Breast epithelium (tissue), 4 donors: ENCODE measurements at regions not wholly inside any gene's neighbourhood (a gene's known extent, or its start where the extent isn't known, plus 50 kb on each side); places are given as distances from the start of the nearest gene placed in this dataset.

Experiments used
- DNase-seq, 2 donors: peaks; one replicate each; pipeline ENCODE4 v3.0.0-alpha.2; 2019; ENCODE audit warnings: low spot score in 2 of 2
- H3K27ac ChIP-seq, 2 donors: fragments of 200-600 bp; sonication (generic) in 1 of 2; one replicate each; pipeline ENCODE4 v1.5.1; 2016 to 2019; ENCODE audit warnings: mild to moderate bottlenecking in 1 of 2
- H3K27me3 ChIP-seq, 2 donors: fragments of 200-600 bp; sonication (generic) in 1 of 2; one replicate each; pipeline versions ENCODE4 v1.5.1 to v1.6.0; 2017 to 2019; ENCODE audit warnings: control low read depth in 1 of 2, mild to moderate bottlenecking in 1 of 2
- H3K36me3 ChIP-seq: fragments of 200-600 bp; one replicate; pipeline ENCODE4 v1.5.1; 2019
- H3K4me1 ChIP-seq, 2 donors: fragments of 200-600 bp; sonication (generic); one replicate each; pipeline ENCODE4 v1.5.1; 2016 to 2019; ENCODE audit warnings: control low read depth in 1 of 2
- H3K4me3 ChIP-seq, 3 donors: fragments of 200-600 bp; sonication (generic); 1 replicate in 2 of 3; 2 replicates in 1 of 3; pipeline ENCODE4 v1.5.1; 2016 to 2019; ENCODE audit warnings: mild to moderate bottlenecking in 3 of 3, moderate library complexity in 2 of 3
- H3K9me3 ChIP-seq, 2 donors: fragments of 200-600 bp; sonication (generic) in 1 of 2; one replicate each; pipeline ENCODE4 v1.5.1; 2016 to 2019; ENCODE audit warnings: control low read depth in 1 of 2
- POLR2A ChIP-seq: fragments of 450-650 bp; IDR thresholded peaks from one replicate; pipeline ENCODE4 v1.6.1; 2016; ENCODE audit warnings: antibody characterized with exemption, mild to moderate bottlenecking, moderate library complexity
- POLR2AphosphoS5 ChIP-seq, 3 donors: sonication (generic); formaldehyde crosslinking; IDR thresholded peaks; one replicate each; pipeline ENCODE4 v1.6.1; 2017; ENCODE audit warnings: antibody characterized with exemption in 3 of 3
- intact Hi-C: fragments of 100-400 bp; cut with DNase I; formaldehyde crosslinking; loops from one replicate; pipeline ENCODE4 v1.15.1; 2023; ENCODE audit warnings: low total_unique reads
- TF ChIP-seq, protein P1 (sequence below), 3 donors: fragments of 450-650 bp; IDR thresholded peaks; one replicate each; pipeline ENCODE4 v1.5.1; 2016 to 2017; ENCODE audit warnings: antibody characterized with exemption in 3 of 3, mild to moderate bottlenecking in 3 of 3, moderate library complexity in 3 of 3

DNA sequence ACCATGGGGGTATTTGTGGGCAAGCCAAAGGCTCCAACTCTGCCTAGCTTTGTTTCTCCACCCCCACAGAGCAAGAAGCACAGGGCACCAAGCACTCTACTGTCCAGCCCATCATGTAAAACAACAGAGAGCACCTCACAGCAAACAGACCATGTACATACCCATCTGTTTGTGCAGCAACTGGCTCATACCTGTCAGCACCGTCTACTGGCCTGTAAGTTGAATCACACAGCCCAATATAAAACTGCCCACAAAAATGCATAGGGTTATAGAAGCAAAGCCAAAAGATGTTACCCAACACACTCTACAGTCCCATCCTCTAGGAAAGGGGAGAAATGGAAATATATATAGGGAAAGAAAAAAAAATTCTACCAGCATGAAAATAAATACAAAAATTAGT is 139.7 kb upstream of the CPNE4 start:
- no peaks in the 10 kb centered on the region for H3K36me3 ChIP-seq
- no peak overlapping the region for H3K27ac ChIP-seq
- intact Hi-C loops: no loop called here
- H3K9me3 ChIP-seq: no peaks in the 10 kb centered on the region
- H3K4me3 ChIP-seq: no peak overlapping the region
- H3K4me1 ChIP-seq: no peaks in the 10 kb centered on the region
- no peak for DNase-seq
- no peaks in the 10 kb centered on the region for H3K27me3 ChIP-seq
- TF ChIP-seq, protein P1, sequence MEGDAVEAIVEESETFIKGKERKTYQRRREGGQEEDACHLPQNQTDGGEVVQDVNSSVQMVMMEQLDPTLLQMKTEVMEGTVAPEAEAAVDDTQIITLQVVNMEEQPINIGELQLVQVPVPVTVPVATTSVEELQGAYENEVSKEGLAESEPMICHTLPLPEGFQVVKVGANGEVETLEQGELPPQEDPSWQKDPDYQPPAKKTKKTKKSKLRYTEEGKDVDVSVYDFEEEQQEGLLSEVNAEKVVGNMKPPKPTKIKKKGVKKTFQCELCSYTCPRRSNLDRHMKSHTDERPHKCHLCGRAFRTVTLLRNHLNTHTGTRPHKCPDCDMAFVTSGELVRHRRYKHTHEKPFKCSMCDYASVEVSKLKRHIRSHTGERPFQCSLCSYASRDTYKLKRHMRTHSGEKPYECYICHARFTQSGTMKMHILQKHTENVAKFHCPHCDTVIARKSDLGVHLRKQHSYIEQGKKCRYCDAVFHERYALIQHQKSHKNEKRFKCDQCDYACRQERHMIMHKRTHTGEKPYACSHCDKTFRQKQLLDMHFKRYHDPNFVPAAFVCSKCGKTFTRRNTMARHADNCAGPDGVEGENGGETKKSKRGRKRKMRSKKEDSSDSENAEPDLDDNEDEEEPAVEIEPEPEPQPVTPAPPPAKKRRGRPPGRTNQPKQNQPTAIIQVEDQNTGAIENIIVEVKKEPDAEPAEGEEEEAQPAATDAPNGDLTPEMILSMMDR (IDR thresholded peaks at IDR 0.05): no peak

DNA sequence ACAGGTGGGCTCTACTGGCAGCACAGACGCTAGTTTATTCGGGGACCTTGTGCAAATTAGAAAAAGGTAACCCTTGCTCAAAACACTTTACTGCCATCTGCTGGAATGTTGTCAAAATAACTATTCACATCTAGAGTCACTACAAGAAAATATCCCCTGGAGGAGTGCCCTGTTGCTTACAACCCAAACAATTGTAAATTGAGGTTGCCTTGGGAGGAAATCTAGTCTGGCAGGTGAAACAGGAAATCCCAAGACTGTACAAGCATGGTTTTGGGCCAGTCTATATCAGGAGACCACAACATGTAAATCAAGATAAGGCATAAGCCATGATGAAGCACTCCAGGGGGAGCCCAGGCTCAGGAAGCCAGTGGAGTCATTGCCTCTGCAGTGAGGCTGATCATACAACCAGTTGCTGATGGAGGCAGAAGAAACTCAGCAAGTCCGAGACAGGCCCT is 136.8 kb upstream of the ACP3 start:
- no peak for DNase-seq
- intact Hi-C loops: no loop called here
- Histone ChIP-seq H3K27ac (no peak overlapping the region), H3K27me3 (no peaks in the 10 kb centered on the region), H3K4me3 (no peak overlapping the region), H3K4me1 (no peaks in the 10 kb centered on the region), H3K9me3 (no peaks in the 10 kb centered on the region), H3K36me3 (no peaks in the 10 kb centered on the region)
- TF ChIP-seq POLR2AphosphoS5 (IDR thresholded peaks at IDR 0.05): no peak
- TF ChIP-seq, protein P1 (IDR thresholded peaks at IDR 0.05): peak in 1 of 3 donors; percentile 35

DNA sequence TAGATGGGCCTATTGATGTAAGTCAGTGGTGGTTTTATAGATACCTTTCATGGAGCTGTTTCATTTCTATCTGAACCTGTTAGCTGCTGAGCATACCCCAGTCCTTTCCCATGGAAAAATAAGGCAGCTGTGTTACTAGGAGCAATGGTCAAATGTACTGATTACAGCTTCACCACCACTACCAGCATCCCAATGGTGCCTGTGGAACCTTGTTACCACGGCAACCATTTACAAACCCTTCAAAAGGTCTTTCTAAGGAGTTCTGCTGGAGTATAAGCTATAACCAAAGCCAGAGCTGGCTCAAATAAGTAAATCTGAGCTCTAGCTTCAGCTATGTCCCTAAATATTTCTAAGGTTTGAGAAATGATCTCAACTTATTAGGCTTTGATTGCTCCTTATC is 133.4 kb upstream of the ACP3 start:
- no peaks in the 10 kb centered on the region for H3K36me3 ChIP-seq
- H3K27me3 ChIP-seq: no peaks in the 10 kb centered on the region
- no peak overlapping the region for H3K27ac ChIP-seq
- no peaks in the 10 kb centered on the region for H3K4me1 ChIP-seq
- intact Hi-C loops: no loop called here
- TF ChIP-seq POLR2AphosphoS5 (IDR thresholded peaks at IDR 0.05): no peak
- TF ChIP-seq POLR2A: no peak
- TF ChIP-seq, protein P1 (IDR thresholded peaks at IDR 0.05): no peak
- no peak overlapping the region for H3K4me3 ChIP-seq
- no peaks in the 10 kb centered on the region for H3K9me3 ChIP-seq
- no peak for DNase-seq

DNA sequence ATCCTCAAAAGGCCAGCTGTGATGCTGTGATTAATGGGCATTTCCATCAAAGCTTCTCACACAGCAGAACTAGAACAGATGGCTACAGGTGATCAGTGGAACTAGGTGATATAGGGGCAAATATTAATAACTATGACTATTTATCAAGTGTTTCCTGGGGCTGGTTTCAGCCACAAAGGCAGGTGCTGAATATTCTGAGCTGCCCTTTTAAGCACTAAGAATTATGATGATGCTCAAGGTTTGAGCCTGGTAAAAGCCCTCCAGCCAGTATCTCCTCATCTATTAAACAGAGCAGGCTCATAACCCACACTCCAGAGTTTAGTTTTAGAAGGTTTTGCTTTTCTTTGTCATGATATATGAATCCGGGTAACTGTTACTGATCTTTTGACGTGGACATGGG is 129.5 kb upstream of the ACP3 start:
- Histone ChIP-seq H3K9me3 (no peaks in the 10 kb centered on the region), H3K27ac (no peak overlapping the region), H3K27me3 (no peaks in the 10 kb centered on the region), H3K36me3 (no peaks in the 10 kb centered on the region), H3K4me1 (no peaks in the 10 kb centered on the region), H3K4me3 (no peak overlapping the region)
- intact Hi-C loops: no loop called here
- TF ChIP-seq POLR2A (no peak), POLR2AphosphoS5 (IDR thresholded peaks at IDR 0.05) (no peak)
- TF ChIP-seq, protein P1 (IDR thresholded peaks at IDR 0.05): no peak
- DNase-seq: no peak

DNA sequence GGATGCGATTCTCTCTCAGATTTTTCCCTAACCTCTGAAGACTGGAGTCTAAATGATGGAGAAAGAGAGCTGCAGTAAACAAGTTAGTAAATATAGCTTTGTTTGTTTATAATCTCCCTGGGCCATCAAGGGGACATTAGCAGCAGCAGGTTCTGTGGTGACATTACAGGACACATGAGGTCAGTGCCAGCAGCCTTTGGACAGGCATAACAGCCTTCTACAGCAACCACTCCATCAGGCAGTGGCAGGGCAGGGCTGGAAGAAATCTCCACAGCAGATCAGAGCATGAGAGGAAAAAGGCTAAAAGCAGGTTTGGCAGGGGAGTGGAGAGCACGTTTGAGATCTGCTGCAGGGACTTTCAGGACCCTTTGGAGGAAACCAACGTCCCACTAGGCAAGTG is 127.6 kb upstream of the ACP3 start:
- DNase-seq: no peak
- no peaks in the 10 kb centered on the region for H3K36me3 ChIP-seq
- intact Hi-C loops: no loop called here

More for the DNA sequence above, 127.6 kb upstream of the ACP3 start:
- H3K27ac ChIP-seq: no peak overlapping the region
- TF ChIP-seq, protein P1 (IDR thresholded peaks at IDR 0.05): no peak
- TF ChIP-seq POLR2A (no peak), POLR2AphosphoS5 (IDR thresholded peaks at IDR 0.05) (no peak)
- H3K9me3 ChIP-seq: no peaks in the 10 kb centered on the region
- H3K27me3 ChIP-seq: no peaks in the 10 kb centered on the region
- H3K4me1 ChIP-seq: no peaks in the 10 kb centered on the region
- H3K4me3 ChIP-seq: no peak overlapping the region
